HepG2 (cell line): ENCODE measurements at regions not wholly inside any gene's neighbourhood (a gene's known extent, or its start where the extent isn't known, plus 50 kb on each side); places are given as distances from the start of the nearest gene placed in this dataset.

Experiments used
- CHD2 ChIP-seq: IDR thresholded peaks from 2 replicates; pipeline ENCODE4 v1.6.1; 2011; ENCODE audit warnings: low read depth, low read length, improper control_type of control experiment
- EP300 ChIP-seq, 3 experiments: sonication (generic) in 1 of 3; formaldehyde crosslinking in 1 of 3; IDR thresholded peaks; 2 replicates each; pipeline versions ENCODE4 v1.5.1 to v1.6.1; 2011 to 2020; ENCODE audit warnings: low read depth in 2 of 3, low read length in 2 of 3, borderline replicate concordance in 1 of 3, improper control_type of control experiment in 1 of 3, mild to moderate bottlenecking in 1 of 3, missing genetic modification reagents in 1 of 3, moderate library complexity in 1 of 3
- FLYWCH1 ChIP-seq: sonication (generic); formaldehyde crosslinking; IDR thresholded peaks from 2 replicates; pipeline ENCODE4 v1.8.1; 2023; ENCODE audit warnings: mild to moderate bottlenecking, missing genetic modification reagents
- IKZF1 ChIP-seq: fragments of 450-650 bp; IDR thresholded peaks from 2 replicates; pipeline ENCODE4 v1.7.1; 2016
- KAT8 ChIP-seq: IDR thresholded peaks from 2 replicates; pipeline ENCODE4 v1.6.1; 2016; ENCODE audit warnings: missing genetic modification reagents, missing compliant biosample characterization
- MBD4 ChIP-seq: IDR thresholded peaks from 2 replicates; pipeline ENCODE4 v1.6.1; 2012; ENCODE audit warnings: low read length, inconsistent platforms, borderline replicate concordance
- RELA ChIP-seq: sonication (generic); formaldehyde crosslinking; IDR thresholded peaks from 2 replicates; pipeline ENCODE4 v1.4.0; 2020; ENCODE audit warnings: missing genetic modification reagents
- SAFB2 ChIP-seq: sonication (generic); formaldehyde crosslinking; IDR thresholded peaks from 2 replicates; pipeline ENCODE4 v1.5.1; 2020; ENCODE audit warnings: missing genetic modification reagents, low read depth, mild to moderate bottlenecking, borderline replicate concordance
- SIN3B ChIP-seq: fragments of 150-350 bp; IDR thresholded peaks from 2 replicates; pipeline ENCODE4 v1.6.1; 2014; ENCODE audit warnings: low read length
- SMAD1 ChIP-seq: sonication (generic); formaldehyde crosslinking; IDR thresholded peaks from 2 replicates; pipeline ENCODE4 v1.4.0; 2020; ENCODE audit warnings: missing genetic modification reagents, low read depth, mild to moderate bottlenecking, borderline replicate concordance
- SMARCE1 ChIP-seq: fragments of 450-650 bp; IDR thresholded peaks from 2 replicates; pipeline ENCODE4 v1.6.1; 2017; ENCODE audit warnings: borderline replicate concordance
- TAF15 ChIP-seq: fragments of 200-400 bp; formaldehyde crosslinking; IDR thresholded peaks from one replicate; pipeline ENCODE4 v1.6.1; 2018; ENCODE audit warnings: mild to moderate bottlenecking, low read depth, low read length; ENCODE audit not compliant: poor library complexity, severe bottlenecking
- TMF1 ChIP-seq: sonication (generic); formaldehyde crosslinking; IDR thresholded peaks from 2 replicates; pipeline ENCODE4 v1.8.1; 2022; ENCODE audit warnings: low read depth, missing genetic modification reagents
- U2AF1 ChIP-seq: fragments of 200-400 bp; formaldehyde crosslinking; optimal IDR thresholded peaks from 2 replicates; pipeline ENCODE3; 2017; ENCODE audit warnings: mild to moderate bottlenecking, low read depth, low read length
- ZNF12 ChIP-seq: sonication (generic); formaldehyde crosslinking; IDR thresholded peaks from 2 replicates; pipeline ENCODE4 v1.5.0; 2020; ENCODE audit warnings: missing genetic modification reagents
- ZNF550 ChIP-seq: sonication (generic); formaldehyde crosslinking; IDR thresholded peaks from 2 replicates; pipeline ENCODE4 v1.4.0; 2020; ENCODE audit warnings: mild to moderate bottlenecking, missing genetic modification reagents, borderline replicate concordance
- ZNF788 ChIP-seq: sonication (generic); formaldehyde crosslinking; IDR thresholded peaks from 2 replicates; pipeline ENCODE4 v1.5.0; 2020; ENCODE audit warnings: mild to moderate bottlenecking, missing genetic modification reagents, borderline replicate concordance
- ZSCAN9 ChIP-seq: IDR thresholded peaks from 2 replicates; pipeline ENCODE4 v1.6.1; 2016; ENCODE audit warnings: borderline replicate concordance
- ZXDC ChIP-seq: sonication (generic); formaldehyde crosslinking; IDR thresholded peaks from 2 replicates; pipeline ENCODE4 v1.5.0; 2020; ENCODE audit warnings: mild to moderate bottlenecking, missing genetic modification reagents
- TF ChIP-seq, protein P1 (sequence below): fragments of 450-650 bp; IDR thresholded peaks from 2 replicates; pipeline ENCODE4 v1.6.1; 2017; ENCODE audit warnings: mild to moderate bottlenecking
- TF ChIP-seq, protein P2 (sequence below): sonication (generic); formaldehyde crosslinking; IDR thresholded peaks from 2 replicates; pipeline ENCODE4 v1.5.0; 2020; ENCODE audit warnings: missing genetic modification reagents

- TF ChIP-seq U2AF1 (no peak), FLYWCH1 (CRISPR knock-in tag) (no peak), IKZF1 (no peak), RELA (CRISPR knock-in tag) (no peak), CHD2 (peak; percentile 82), SMAD1 (CRISPR knock-in tag) (no peak), ZNF12 (CRISPR knock-in tag) (no peak), MBD4 (no peak), ZNF550 (CRISPR knock-in tag) (0 out of 2 replicates have a peak, but pooled peaks have one; percentile 20), SMARCE1 (no peak), TAF15 (no peak), ZXDC (CRISPR knock-in tag) (no peak), TMF1 (CRISPR knock-in tag) (no peak), KAT8 (CRISPR knock-in tag) (no peak), EP300 (IDR thresholded peaks at IDR 0.05; ENCODE audit: low read depth in 2 of 2, low read length in 2 of 2) (no peak), EP300 (CRISPR knock-in tag; IDR thresholded peaks at IDR 0.05; ENCODE audit: borderline replicate concordance) (no peak), ZSCAN9 (no peak), ZNF788 (CRISPR knock-in tag) (no peak), SAFB2 (CRISPR knock-in tag) (no peak), SIN3B (no peak)
- TF ChIP-seq, protein P1, sequence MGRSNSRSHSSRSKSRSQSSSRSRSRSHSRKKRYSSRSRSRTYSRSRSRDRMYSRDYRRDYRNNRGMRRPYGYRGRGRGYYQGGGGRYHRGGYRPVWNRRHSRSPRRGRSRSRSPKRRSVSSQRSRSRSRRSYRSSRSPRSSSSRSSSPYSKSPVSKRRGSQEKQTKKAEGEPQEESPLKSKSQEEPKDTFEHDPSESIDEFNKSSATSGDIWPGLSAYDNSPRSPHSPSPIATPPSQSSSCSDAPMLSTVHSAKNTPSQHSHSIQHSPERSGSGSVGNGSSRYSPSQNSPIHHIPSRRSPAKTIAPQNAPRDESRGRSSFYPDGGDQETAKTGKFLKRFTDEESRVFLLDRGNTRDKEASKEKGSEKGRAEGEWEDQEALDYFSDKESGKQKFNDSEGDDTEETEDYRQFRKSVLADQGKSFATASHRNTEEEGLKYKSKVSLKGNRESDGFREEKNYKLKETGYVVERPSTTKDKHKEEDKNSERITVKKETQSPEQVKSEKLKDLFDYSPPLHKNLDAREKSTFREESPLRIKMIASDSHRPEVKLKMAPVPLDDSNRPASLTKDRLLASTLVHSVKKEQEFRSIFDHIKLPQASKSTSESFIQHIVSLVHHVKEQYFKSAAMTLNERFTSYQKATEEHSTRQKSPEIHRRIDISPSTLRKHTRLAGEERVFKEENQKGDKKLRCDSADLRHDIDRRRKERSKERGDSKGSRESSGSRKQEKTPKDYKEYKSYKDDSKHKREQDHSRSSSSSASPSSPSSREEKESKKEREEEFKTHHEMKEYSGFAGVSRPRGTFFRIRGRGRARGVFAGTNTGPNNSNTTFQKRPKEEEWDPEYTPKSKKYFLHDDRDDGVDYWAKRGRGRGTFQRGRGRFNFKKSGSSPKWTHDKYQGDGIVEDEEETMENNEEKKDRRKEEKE, result no peak
- TF ChIP-seq, protein P2, sequence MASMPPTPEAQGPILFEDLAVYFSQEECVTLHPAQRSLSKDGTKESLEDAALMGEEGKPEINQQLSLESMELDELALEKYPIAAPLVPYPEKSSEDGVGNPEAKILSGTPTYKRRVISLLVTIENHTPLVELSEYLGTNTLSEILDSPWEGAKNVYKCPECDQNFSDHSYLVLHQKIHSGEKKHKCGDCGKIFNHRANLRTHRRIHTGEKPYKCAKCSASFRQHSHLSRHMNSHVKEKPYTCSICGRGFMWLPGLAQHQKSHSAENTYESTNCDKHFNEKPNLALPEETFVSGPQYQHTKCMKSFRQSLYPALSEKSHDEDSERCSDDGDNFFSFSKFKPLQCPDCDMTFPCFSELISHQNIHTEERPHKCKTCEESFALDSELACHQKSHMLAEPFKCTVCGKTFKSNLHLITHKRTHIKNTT (CRISPR knock-in tag), result no peak
Measured at GRCh38 chr20:50320005-50320900, 129.6 kb downstream of the CEBPB start (continued).
